H1 (cell line): ENCODE measurements at regions not wholly inside any gene's neighbourhood (a gene's known extent, or its start where the extent isn't known, plus 50 kb on each side); places are given as distances from the start of the nearest gene placed in this dataset.

Experiments
- ATF3 ChIP-seq: IDR thresholded peaks from 2 replicates; pipeline ENCODE4 v1.6.1; 2011; ENCODE audit warnings: low read depth, mild to moderate bottlenecking, low read length; ENCODE audit not compliant: insufficient read depth
- CBX5 ChIP-seq: fragments of 300-800, 300-1000 bp; sonication (generic); IDR thresholded peaks from 2 replicates; pipeline ENCODE4 v1.7.1; 2016; ENCODE audit warnings: antibody characterized with exemption, low read length, low read depth
- CHD1 ChIP-seq: IDR thresholded peaks from 2 replicates; pipeline ENCODE4 v1.6.1; 2012; ENCODE audit warnings: low read depth, low read length, improper control_type of control experiment
- CREB1 ChIP-seq: IDR thresholded peaks from 2 replicates; pipeline ENCODE4 v1.6.1; 2012; ENCODE audit warnings: inconsistent platforms
- HDAC6 ChIP-seq: IDR thresholded peaks from one replicate; pipeline ENCODE4 v1.7.1; 2012; ENCODE audit warnings: low read depth, mild to moderate bottlenecking, inconsistent platforms, low read length, moderate library complexity
- RNF2 ChIP-seq: fragments of 200-900, 300-1000 bp; sonication (generic); IDR thresholded peaks from 2 replicates; pipeline ENCODE4 v1.7.1; 2016; ENCODE audit warnings: borderline replicate concordance, low read depth, mild to moderate bottlenecking, antibody characterized with exemption, low read length; ENCODE audit not compliant: poor library complexity, severe bottlenecking; ENCODE audit errors: missing control alignments
- SUZ12 ChIP-seq: fragments of 200-600 bp; sonication (generic); IDR thresholded peaks from 2 replicates; pipeline ENCODE4 v1.6.1; 2012; ENCODE audit warnings: mild to moderate bottlenecking, inconsistent platforms, low read length, moderate library complexity, mixed read lengths
- TF ChIP-seq, protein P1 (sequence below): fragments of 300-600 bp; sonication (generic); IDR thresholded peaks from 2 replicates; pipeline ENCODE4 v1.7.1; 2012; ENCODE audit warnings: low read length, moderate library complexity, mild to moderate bottlenecking, inconsistent platforms; ENCODE audit not compliant: insufficient replicate concordance

DNA sequence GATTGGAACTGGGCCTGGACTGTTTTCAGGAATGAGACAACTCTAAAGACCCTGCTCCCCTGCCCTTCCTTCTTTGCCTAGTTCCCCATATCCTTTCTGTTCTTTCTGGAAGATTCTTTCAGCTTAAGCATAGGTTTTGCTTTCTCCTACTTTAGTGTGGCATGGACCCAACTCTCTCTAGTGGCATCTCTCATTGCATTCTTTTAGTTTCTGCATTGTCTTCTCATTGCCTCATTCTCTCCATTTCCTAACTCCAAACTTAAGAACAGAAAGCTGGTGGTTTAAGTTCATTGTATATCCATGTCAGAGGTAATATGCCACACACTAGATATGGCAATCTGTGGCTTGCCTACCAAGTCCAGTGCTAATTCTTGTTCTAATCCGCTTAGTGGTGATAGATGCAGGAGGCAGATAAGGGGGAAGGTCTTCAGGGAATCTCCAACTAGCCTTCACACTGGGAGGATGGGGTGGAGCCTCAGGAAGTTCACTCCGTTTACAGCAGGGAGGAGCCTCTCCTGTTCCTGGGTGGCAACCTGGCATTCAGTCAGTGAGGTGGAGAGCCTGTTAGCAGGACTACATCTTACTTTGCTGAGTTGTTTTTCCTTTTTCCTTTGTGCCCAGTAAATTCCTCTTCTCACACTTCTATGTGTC is 165.1 kb upstream of the LMNTD1 start (continued):
- TF ChIP-seq, protein P1, sequence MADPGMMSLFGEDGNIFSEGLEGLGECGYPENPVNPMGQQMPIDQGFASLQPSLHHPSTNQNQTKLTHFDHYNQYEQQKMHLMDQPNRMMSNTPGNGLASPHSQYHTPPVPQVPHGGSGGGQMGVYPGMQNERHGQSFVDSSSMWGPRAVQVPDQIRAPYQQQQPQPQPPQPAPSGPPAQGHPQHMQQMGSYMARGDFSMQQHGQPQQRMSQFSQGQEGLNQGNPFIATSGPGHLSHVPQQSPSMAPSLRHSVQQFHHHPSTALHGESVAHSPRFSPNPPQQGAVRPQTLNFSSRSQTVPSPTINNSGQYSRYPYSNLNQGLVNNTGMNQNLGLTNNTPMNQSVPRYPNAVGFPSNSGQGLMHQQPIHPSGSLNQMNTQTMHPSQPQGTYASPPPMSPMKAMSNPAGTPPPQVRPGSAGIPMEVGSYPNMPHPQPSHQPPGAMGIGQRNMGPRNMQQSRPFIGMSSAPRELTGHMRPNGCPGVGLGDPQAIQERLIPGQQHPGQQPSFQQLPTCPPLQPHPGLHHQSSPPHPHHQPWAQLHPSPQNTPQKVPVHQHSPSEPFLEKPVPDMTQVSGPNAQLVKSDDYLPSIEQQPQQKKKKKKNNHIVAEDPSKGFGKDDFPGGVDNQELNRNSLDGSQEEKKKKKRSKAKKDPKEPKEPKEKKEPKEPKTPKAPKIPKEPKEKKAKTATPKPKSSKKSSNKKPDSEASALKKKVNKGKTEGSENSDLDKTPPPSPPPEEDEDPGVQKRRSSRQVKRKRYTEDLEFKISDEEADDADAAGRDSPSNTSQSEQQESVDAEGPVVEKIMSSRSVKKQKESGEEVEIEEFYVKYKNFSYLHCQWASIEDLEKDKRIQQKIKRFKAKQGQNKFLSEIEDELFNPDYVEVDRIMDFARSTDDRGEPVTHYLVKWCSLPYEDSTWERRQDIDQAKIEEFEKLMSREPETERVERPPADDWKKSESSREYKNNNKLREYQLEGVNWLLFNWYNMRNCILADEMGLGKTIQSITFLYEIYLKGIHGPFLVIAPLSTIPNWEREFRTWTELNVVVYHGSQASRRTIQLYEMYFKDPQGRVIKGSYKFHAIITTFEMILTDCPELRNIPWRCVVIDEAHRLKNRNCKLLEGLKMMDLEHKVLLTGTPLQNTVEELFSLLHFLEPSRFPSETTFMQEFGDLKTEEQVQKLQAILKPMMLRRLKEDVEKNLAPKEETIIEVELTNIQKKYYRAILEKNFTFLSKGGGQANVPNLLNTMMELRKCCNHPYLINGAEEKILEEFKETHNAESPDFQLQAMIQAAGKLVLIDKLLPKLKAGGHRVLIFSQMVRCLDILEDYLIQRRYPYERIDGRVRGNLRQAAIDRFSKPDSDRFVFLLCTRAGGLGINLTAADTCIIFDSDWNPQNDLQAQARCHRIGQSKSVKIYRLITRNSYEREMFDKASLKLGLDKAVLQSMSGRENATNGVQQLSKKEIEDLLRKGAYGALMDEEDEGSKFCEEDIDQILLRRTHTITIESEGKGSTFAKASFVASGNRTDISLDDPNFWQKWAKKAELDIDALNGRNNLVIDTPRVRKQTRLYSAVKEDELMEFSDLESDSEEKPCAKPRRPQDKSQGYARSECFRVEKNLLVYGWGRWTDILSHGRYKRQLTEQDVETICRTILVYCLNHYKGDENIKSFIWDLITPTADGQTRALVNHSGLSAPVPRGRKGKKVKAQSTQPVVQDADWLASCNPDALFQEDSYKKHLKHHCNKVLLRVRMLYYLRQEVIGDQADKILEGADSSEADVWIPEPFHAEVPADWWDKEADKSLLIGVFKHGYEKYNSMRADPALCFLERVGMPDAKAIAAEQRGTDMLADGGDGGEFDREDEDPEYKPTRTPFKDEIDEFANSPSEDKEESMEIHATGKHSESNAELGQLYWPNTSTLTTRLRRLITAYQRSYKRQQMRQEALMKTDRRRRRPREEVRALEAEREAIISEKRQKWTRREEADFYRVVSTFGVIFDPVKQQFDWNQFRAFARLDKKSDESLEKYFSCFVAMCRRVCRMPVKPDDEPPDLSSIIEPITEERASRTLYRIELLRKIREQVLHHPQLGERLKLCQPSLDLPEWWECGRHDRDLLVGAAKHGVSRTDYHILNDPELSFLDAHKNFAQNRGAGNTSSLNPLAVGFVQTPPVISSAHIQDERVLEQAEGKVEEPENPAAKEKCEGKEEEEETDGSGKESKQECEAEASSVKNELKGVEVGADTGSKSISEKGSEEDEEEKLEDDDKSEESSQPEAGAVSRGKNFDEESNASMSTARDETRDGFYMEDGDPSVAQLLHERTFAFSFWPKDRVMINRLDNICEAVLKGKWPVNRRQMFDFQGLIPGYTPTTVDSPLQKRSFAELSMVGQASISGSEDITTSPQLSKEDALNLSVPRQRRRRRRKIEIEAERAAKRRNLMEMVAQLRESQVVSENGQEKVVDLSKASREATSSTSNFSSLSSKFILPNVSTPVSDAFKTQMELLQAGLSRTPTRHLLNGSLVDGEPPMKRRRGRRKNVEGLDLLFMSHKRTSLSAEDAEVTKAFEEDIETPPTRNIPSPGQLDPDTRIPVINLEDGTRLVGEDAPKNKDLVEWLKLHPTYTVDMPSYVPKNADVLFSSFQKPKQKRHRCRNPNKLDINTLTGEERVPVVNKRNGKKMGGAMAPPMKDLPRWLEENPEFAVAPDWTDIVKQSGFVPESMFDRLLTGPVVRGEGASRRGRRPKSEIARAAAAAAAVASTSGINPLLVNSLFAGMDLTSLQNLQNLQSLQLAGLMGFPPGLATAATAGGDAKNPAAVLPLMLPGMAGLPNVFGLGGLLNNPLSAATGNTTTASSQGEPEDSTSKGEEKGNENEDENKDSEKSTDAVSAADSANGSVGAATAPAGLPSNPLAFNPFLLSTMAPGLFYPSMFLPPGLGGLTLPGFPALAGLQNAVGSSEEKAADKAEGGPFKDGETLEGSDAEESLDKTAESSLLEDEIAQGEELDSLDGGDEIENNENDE: no peak
- TF ChIP-seq CREB1: no peak
- TF ChIP-seq CHD1: no peak
- no peak for TF ChIP-seq ATF3
- TF ChIP-seq RNF2: no peak
- TF ChIP-seq HDAC6: no peak
- no peak for TF ChIP-seq SUZ12
- no peak for TF ChIP-seq CBX5
